A549 (cell line): ENCODE measurements at regions not wholly inside any gene's neighbourhood (a gene's known extent, or its start where the extent isn't known, plus 50 kb on each side); places are given as distances from the start of the nearest gene placed in this dataset.

Source experiments
- BHLHE40 ChIP-seq: IDR thresholded peaks from 2 replicates; pipeline ENCODE4 v1.6.1; 2012; ENCODE audit warnings: low read depth, low read length, inconsistent platforms
- CBX8 ChIP-seq: fragments of 200-600 bp; sonication (generic); IDR thresholded peaks from 2 replicates; pipeline ENCODE4 v1.6.1; 2016
- POLR2A ChIP-seq: IDR thresholded peaks from 2 replicates; pipeline ENCODE4 v1.6.1; 2012; ENCODE audit warnings: mild to moderate bottlenecking, low read length
- SMC3 ChIP-seq: fragments of >200 bp; sonication (Bioruptor Twin); formaldehyde crosslinking; IDR thresholded peaks from 3 replicates; pipeline ENCODE4 v1.6.1; 2018; ENCODE audit warnings: inconsistent platforms

- TF ChIP-seq CBX8 (no peak), SMC3 (no peak), BHLHE40 (no peak), POLR2A (no peak)
Measured at GRCh38 chr20:12061466-12061865, 143.8 kb downstream of the BTBD3 start.
